ENCODE measurements at regions not wholly inside any gene's neighbourhood (a gene's known extent, or its start where the extent isn't known, plus 50 kb on each side); places are given as distances from the start of the nearest gene placed in this dataset.

- no peak for DNase-seq
Measured at GRCh38 chr7:21160401-21160800, 267.5 kb upstream of the SP4 start.

GRCh38 chr7:21167942-21168341, 259.9 kb upstream of the SP4 start:
- DNase-seq = no peak

- DNase-seq = no peak
Measured at GRCh38 chr7:21169667-21170580, 258.0 kb upstream of the SP4 start.

- DNase-seq = no peak
Measured at GRCh38 chr7:21172800-21173199, 255.1 kb upstream of the SP4 start.

- no peak for DNase-seq
Measured at GRCh38 chr7:21173436-21173835, 254.4 kb upstream of the SP4 start.

- no peak for DNase-seq
Measured at GRCh38 chr7:21175714-21176113, 252.2 kb upstream of the SP4 start.

- DNase-seq = no peak
Measured at GRCh38 chr7:21184942-21185652, 242.8 kb upstream of the SP4 start.

GRCh38 chr7:21185653-21186265, 242.1 kb upstream of the SP4 start:
- no peak for DNase-seq

- no peak for DNase-seq
Measured at GRCh38 chr7:21191321-21192073, 236.4 kb upstream of the SP4 start.

GRCh38 chr7:21192657-21193056, 235.2 kb upstream of the SP4 start:
- no peak for DNase-seq

GRCh38 chr7:21193895-21194294, 234.0 kb upstream of the SP4 start:
- DNase-seq = no peak

- DNase-seq = no peak
Measured at GRCh38 chr7:21194936-21195335, 232.9 kb upstream of the SP4 start.

GRCh38 chr7:21198921-21199320, 229.0 kb upstream of the SP4 start:
- DNase-seq = no peak

GRCh38 chr7:21200503-21200902, 227.4 kb upstream of the SP4 start:
- no peak for DNase-seq

- DNase-seq = no peak
Measured at GRCh38 chr7:21214657-21215056, 213.2 kb upstream of the SP4 start.

GRCh38 chr7:21215307-21215706, 212.6 kb upstream of the SP4 start:
- no peak for DNase-seq

GRCh38 chr7:21217365-21217764, 210.5 kb upstream of the SP4 start:
- no peak for DNase-seq

GRCh38 chr7:21218155-21218554, 209.7 kb upstream of the SP4 start:
- DNase-seq = no peak

GRCh38 chr7:21221130-21221529, 206.8 kb upstream of the SP4 start:
- no peak for DNase-seq

GRCh38 chr7:21238400-21239116, 189.3 kb upstream of the SP4 start:
- no peak for DNase-seq

GRCh38 chr7:21243265-21243664, 184.6 kb upstream of the SP4 start:
- no peak for DNase-seq

GRCh38 chr7:21251151-21251800, 176.6 kb upstream of the SP4 start:
- DNase-seq = no peak
